ENCODE measurements at regions not wholly inside any gene's neighbourhood (a gene's known extent, or its start where the extent isn't known, plus 50 kb on each side); places are given as distances from the start of the nearest gene placed in this dataset.

DNA sequence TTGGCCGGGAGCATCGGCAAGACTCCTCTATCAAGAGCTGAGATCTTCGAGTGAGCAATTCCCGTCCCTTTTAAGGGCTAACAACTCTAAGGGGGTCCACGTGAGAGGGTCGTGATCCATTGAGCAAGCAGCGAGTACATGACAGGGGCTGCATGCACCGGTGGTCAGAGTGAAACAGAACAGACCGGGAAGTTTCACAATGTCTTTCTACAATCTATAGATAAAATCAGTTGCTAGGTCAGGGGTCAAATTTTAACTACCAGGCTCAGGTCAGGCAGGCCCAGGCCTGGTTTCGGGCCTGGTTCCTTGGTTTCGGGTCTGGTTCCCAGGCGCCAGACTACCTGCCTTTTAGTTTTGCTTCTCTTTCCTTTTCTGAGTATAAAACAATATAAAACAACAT lies 160.1 kb downstream of the PTCHD1 start:
- no peak overlapping the region for H2AFZ ChIP-seq
- H4K20me1 ChIP-seq (ENCODE audit: insufficient read depth, poor library complexity, severe bottlenecking), result no peaks in the 10 kb centered on the region
- DNase-seq (ENCODE audit: low spot score), result no peak
- H3K9me2 ChIP-seq (replicated peaks; ENCODE audit: insufficient read depth), result no peaks in the 10 kb centered on the region
- no peaks in the 10 kb centered on the region for H3K27me3 ChIP-seq
- 66% methylated on average over 12 of the region's 12 CpGs for WGBS (ENCODE audit: low lambda C conversion rate, missing lambda C conversion rate)
- no peak overlapping the region for H3K4me3 ChIP-seq
- no peak overlapping the region for H3K4me2 ChIP-seq
- H3K27ac ChIP-seq, result no peak overlapping the region
- no peaks in the 10 kb centered on the region for H3K36me3 ChIP-seq (replicated peaks; ENCODE audit: insufficient read depth, low read depth)
- TF ChIP-seq EZH2phosphoT487 (IDR thresholded peaks at IDR 0.05; ENCODE audit: low read depth, severe bottlenecking, unreplicated experiment), result no peak
- TF ChIP-seq, protein P1, sequence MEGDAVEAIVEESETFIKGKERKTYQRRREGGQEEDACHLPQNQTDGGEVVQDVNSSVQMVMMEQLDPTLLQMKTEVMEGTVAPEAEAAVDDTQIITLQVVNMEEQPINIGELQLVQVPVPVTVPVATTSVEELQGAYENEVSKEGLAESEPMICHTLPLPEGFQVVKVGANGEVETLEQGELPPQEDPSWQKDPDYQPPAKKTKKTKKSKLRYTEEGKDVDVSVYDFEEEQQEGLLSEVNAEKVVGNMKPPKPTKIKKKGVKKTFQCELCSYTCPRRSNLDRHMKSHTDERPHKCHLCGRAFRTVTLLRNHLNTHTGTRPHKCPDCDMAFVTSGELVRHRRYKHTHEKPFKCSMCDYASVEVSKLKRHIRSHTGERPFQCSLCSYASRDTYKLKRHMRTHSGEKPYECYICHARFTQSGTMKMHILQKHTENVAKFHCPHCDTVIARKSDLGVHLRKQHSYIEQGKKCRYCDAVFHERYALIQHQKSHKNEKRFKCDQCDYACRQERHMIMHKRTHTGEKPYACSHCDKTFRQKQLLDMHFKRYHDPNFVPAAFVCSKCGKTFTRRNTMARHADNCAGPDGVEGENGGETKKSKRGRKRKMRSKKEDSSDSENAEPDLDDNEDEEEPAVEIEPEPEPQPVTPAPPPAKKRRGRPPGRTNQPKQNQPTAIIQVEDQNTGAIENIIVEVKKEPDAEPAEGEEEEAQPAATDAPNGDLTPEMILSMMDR (IDR thresholded peaks at IDR 0.05; ENCODE audit: poor library complexity), result no peak
- TF ChIP-seq EZH2 (IDR thresholded peaks at IDR 0.05; ENCODE audit: borderline replicate concordance), result no peak
- no peaks in the 10 kb centered on the region for H3K79me2 ChIP-seq
- H3K9me3 ChIP-seq (ENCODE audit: low read depth), result no peaks in the 10 kb centered on the region
- H3K4me1 ChIP-seq (ENCODE audit: insufficient read depth), result no peaks in the 10 kb centered on the region

DNA sequence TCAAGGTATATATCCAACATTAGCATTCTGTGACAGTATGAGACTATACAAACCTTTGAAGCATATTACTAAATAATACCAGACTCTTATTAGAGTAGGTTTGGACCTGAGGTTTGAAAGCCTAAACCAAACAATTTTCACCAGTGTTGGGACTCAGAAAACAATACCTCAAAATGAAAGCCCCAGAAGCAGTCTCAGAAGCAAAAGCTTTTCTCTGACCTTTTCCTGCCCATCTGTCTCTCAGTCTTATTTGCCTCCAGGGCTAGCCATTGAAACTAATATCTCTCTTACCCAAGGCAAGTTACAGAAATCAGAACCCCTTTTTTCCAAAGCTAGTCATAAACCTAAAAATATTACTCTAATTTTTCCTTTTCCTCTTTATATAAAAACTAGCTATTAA lies 163.3 kb downstream of the PTCHD1 start:
- H3K79me2 ChIP-seq, result no peaks in the 10 kb centered on the region
- H3K36me3 ChIP-seq (replicated peaks; ENCODE audit: insufficient read depth, low read depth), result no peaks in the 10 kb centered on the region
- no peaks in the 10 kb centered on the region for H3K9me3 ChIP-seq (ENCODE audit: low read depth)
- no peaks in the 10 kb centered on the region for H3K4me1 ChIP-seq (ENCODE audit: insufficient read depth)
- DNase-seq (ENCODE audit: low spot score), result no peak
- TF ChIP-seq EZH2 (IDR thresholded peaks at IDR 0.05; ENCODE audit: borderline replicate concordance) (no peak), EZH2phosphoT487 (IDR thresholded peaks at IDR 0.05; ENCODE audit: low read depth, severe bottlenecking, unreplicated experiment) (no peak)
- TF ChIP-seq, protein P1 (IDR thresholded peaks at IDR 0.05; ENCODE audit: poor library complexity), result no peak
- no peak overlapping the region for H3K27ac ChIP-seq
- no peak overlapping the region for H2AFZ ChIP-seq
- H3K4me3 ChIP-seq, result no peak overlapping the region
- no peaks in the 10 kb centered on the region for H3K27me3 ChIP-seq
- no peaks in the 10 kb centered on the region for H3K9me2 ChIP-seq (replicated peaks; ENCODE audit: insufficient read depth)
- H3K4me2 ChIP-seq, result no peak overlapping the region
- no peaks in the 10 kb centered on the region for H4K20me1 ChIP-seq (ENCODE audit: insufficient read depth, poor library complexity, severe bottlenecking)

DNA sequence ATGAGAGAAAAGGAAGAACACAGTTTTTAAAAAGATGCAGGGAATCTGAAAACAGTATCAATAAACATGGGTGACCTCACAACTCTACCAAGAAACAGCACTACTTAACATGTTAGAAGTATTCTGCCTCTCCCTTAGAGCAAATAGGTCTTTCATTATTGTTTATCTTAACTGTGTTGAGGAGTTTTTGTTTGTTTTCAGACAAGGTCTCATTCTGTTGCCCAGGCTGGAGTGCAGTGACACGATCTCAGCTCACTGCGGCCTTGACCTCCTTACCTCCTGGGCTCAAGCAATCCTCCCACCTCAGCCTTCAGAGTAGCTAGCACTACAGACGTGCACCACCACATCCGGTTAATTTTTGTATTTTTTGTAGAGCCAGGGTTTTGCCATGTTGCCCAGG lies 165.3 kb upstream of the PRDX4 start:
- Histone ChIP-seq H3K36me3 (replicated peaks; ENCODE audit: insufficient read depth, low read depth) (no peaks in the 10 kb centered on the region), H3K9me2 (replicated peaks; ENCODE audit: insufficient read depth) (no peaks in the 10 kb centered on the region), H4K20me1 (ENCODE audit: insufficient read depth, poor library complexity, severe bottlenecking) (no peaks in the 10 kb centered on the region), H3K79me2 (no peaks in the 10 kb centered on the region), H3K4me2 (no peak overlapping the region), H3K4me3 (no peak overlapping the region), H3K27ac (no peak overlapping the region), H2AFZ (no peak overlapping the region), H3K9me3 (ENCODE audit: low read depth) (no peaks in the 10 kb centered on the region), H3K4me1 (ENCODE audit: insufficient read depth) (peaks cover 14% of the 10 kb centered on the region), H3K27me3 (no peaks in the 10 kb centered on the region)
- TF ChIP-seq EZH2phosphoT487 (IDR thresholded peaks at IDR 0.05; ENCODE audit: low read depth, severe bottlenecking, unreplicated experiment), result no peak
- TF ChIP-seq, protein P1 (IDR thresholded peaks at IDR 0.05; ENCODE audit: poor library complexity), result no peak
- TF ChIP-seq EZH2 (IDR thresholded peaks at IDR 0.05; ENCODE audit: borderline replicate concordance), result no peak
- no peak for DNase-seq (ENCODE audit: low spot score)
- 68% methylated on average over 4 of the region's 4 CpGs for WGBS (ENCODE audit: low lambda C conversion rate, missing lambda C conversion rate)

All from hepatocyte (in vitro differentiated cells).